ENCODE measurements at regions not wholly inside any gene's neighbourhood (a gene's known extent, or its start where the extent isn't known, plus 50 kb on each side); places are given as distances from the start of the nearest gene placed in this dataset.

DNA sequence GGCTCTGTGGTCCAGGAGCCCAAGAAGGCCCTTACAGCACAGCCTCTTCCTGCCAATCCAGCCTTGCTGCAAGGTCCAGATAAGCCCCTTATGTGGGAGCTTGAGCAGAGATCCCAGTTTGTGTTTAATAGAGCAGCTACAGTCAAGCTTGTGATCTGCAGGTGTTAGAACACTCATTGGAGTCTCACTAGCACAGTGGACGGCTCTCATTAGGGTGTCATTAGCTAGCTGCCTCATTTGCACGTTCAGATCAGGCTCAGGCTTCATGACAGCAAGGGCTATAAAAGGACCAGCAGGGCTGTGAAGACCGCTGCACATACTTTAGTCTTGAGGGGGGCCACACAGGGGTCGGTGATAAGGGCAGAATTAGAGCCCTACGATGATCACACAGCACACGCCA, 443.2 kb downstream of the RPS24 start:
- intact Hi-C loops (cut with micrococcal nuclease), result no loop called here
- no peaks in the 10 kb centered on the region for H3K36me3 ChIP-seq (replicated peaks in 1 of 2; ENCODE audit: control extremely low read depth in 1 of 2, control insufficient read depth in 1 of 2, extremely low read depth in 1 of 2, insufficient read depth in 2 of 2, low read length in 1 of 2)
- no peak overlapping the region for H3K4me2 ChIP-seq (replicated peaks; ENCODE audit: low read depth, low read length, poor library complexity, severe bottlenecking)
- H3K9me3 ChIP-seq (ENCODE audit: control extremely low read depth in 1 of 3, control insufficient read depth in 2 of 3, insufficient read depth in 1 of 3, low read length in 2 of 3), result peaks cover 0 to 5% (median 0%) of the 10 kb centered on the region in 3 donors
- no peaks in the 10 kb centered on the region for H3K4me1 ChIP-seq (ENCODE audit: control insufficient read depth in 2 of 2, insufficient read depth in 2 of 2, low read length in 2 of 2)
- H3K27me3 ChIP-seq (replicated peaks in 1 of 4; ENCODE audit: control extremely low read depth in 1 of 4, control insufficient read depth in 3 of 4, insufficient read depth in 4 of 4, low read length in 3 of 4), result no peaks in the 10 kb centered on the region
- POLR2A ChIA-PET, result no interaction called here
- CTCF ChIA-PET, result no interaction called here
- ATAC-seq (ENCODE audit: low read depth) (no peak), DNase-seq (no peak)
- no peak overlapping the region for H3K4me3 ChIP-seq (ENCODE audit: control extremely low read depth in 1 of 5, extremely low read depth in 1 of 5, insufficient read depth in 1 of 5, low read depth in 2 of 5, low read length in 4 of 5)
- TF ChIP-seq EZH2 (IDR thresholded peaks at IDR 0.05; ENCODE audit: borderline replicate concordance, insufficient read depth, low read depth, low read length, poor library complexity, severe bottlenecking), result no peak
- TF ChIP-seq, protein P1, sequence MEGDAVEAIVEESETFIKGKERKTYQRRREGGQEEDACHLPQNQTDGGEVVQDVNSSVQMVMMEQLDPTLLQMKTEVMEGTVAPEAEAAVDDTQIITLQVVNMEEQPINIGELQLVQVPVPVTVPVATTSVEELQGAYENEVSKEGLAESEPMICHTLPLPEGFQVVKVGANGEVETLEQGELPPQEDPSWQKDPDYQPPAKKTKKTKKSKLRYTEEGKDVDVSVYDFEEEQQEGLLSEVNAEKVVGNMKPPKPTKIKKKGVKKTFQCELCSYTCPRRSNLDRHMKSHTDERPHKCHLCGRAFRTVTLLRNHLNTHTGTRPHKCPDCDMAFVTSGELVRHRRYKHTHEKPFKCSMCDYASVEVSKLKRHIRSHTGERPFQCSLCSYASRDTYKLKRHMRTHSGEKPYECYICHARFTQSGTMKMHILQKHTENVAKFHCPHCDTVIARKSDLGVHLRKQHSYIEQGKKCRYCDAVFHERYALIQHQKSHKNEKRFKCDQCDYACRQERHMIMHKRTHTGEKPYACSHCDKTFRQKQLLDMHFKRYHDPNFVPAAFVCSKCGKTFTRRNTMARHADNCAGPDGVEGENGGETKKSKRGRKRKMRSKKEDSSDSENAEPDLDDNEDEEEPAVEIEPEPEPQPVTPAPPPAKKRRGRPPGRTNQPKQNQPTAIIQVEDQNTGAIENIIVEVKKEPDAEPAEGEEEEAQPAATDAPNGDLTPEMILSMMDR (IDR thresholded peaks at IDR 0.05), result no peak
- Mint-ChIP-seq H3K4me1 (no peaks in the 10 kb centered on the region), H3K27me3 (peaks cover 25% of the 10 kb centered on the region), H3K4me3 (no peak overlapping the region), H3K27ac (no peak overlapping the region), H3K9me3 (ENCODE audit: insufficient read depth) (no peaks in the 10 kb centered on the region)
- no peaks in the 10 kb centered on the region for H3K79me2 ChIP-seq (ENCODE audit: control insufficient read depth, insufficient read depth, low read length)
- H3K9ac ChIP-seq (ENCODE audit: low read length), result no peak overlapping the region
- H4K20me1 ChIP-seq (ENCODE audit: control insufficient read depth, insufficient read depth, low read length, poor library complexity, severe bottlenecking), result no peaks in the 10 kb centered on the region
- H2AFZ ChIP-seq (ENCODE audit: insufficient read depth, low read depth, low read length, poor library complexity, severe bottlenecking), result no peak overlapping the region
- WGBS (ENCODE audit: insufficient coverage), result 81% methylated on average over 6 of the region's 6 CpGs
- no peak overlapping the region for H3K27ac ChIP-seq (ENCODE audit: low read length in 2 of 2)

DNA sequence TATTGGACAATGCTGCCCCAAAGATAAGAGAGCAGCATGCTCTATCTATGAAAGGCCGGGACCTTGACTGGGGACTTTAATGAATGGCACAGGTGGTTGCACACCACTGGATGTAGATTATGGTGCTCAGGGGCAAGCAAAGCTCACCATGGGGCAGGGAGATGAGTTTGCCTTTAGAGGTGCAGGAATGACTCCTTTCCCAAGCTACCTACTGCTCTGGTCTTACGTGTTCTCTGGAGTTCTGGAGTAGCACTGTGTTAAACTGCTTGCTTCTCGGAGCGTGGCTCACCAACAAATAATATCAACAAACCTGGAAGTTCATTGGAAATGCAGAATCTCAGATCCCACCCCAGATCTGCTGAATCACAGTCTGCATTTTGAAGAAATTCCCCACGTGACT, 445.3 kb downstream of the RPS24 start:
- TF ChIP-seq, protein P1 (IDR thresholded peaks at IDR 0.05), result no peak
- TF ChIP-seq EZH2 (IDR thresholded peaks at IDR 0.05; ENCODE audit: borderline replicate concordance, insufficient read depth, low read depth, low read length, poor library complexity, severe bottlenecking), result no peak
- 90% methylated on average over 5 of the region's 5 CpGs for WGBS (ENCODE audit: insufficient coverage)
- Mint-ChIP-seq H3K9me3 (ENCODE audit: insufficient read depth) (no peaks in the 10 kb centered on the region), H3K27ac (no peak overlapping the region), H3K27me3 (peaks cover 25% of the 10 kb centered on the region), H3K4me1 (no peaks in the 10 kb centered on the region), H3K4me3 (no peak overlapping the region)
- Histone ChIP-seq H3K4me3 (ENCODE audit: control extremely low read depth in 1 of 5, extremely low read depth in 1 of 5, insufficient read depth in 1 of 5, low read depth in 2 of 5, low read length in 4 of 5) (no peak overlapping the region), H3K9me3 (ENCODE audit: control extremely low read depth in 1 of 3, control insufficient read depth in 2 of 3, insufficient read depth in 1 of 3, low read length in 2 of 3) (peaks cover 0 to 5% (median 0%) of the 10 kb centered on the region in 3 donors), H3K4me2 (replicated peaks; ENCODE audit: low read depth, low read length, poor library complexity, severe bottlenecking) (no peak overlapping the region), H3K36me3 (replicated peaks in 1 of 2; ENCODE audit: control extremely low read depth in 1 of 2, control insufficient read depth in 1 of 2, extremely low read depth in 1 of 2, insufficient read depth in 2 of 2, low read length in 1 of 2) (no peaks in the 10 kb centered on the region), H3K4me1 (ENCODE audit: control insufficient read depth in 2 of 2, insufficient read depth in 2 of 2, low read length in 2 of 2) (no peaks in the 10 kb centered on the region), H3K27ac (ENCODE audit: low read length in 2 of 2) (no peak overlapping the region), H3K79me2 (ENCODE audit: control insufficient read depth, insufficient read depth, low read length) (no peaks in the 10 kb centered on the region), H4K20me1 (ENCODE audit: control insufficient read depth, insufficient read depth, low read length, poor library complexity, severe bottlenecking) (no peaks in the 10 kb centered on the region), H3K9ac (ENCODE audit: low read length) (no peak overlapping the region), H2AFZ (ENCODE audit: insufficient read depth, low read depth, low read length, poor library complexity, severe bottlenecking) (no peak overlapping the region), H3K27me3 (replicated peaks in 1 of 4; ENCODE audit: control extremely low read depth in 1 of 4, control insufficient read depth in 3 of 4, insufficient read depth in 4 of 4, low read length in 3 of 4) (peaks cover 0 to 6% (median 2%) of the 10 kb centered on the region in 4 experiments)
- POLR2A ChIA-PET, result no interaction called here
- intact Hi-C loops (cut with micrococcal nuclease), result no loop called here
- DNase-seq (no peak), ATAC-seq (ENCODE audit: low read depth) (no peak)
- CTCF ChIA-PET, result no interaction called here
